ENCODE measurements at regions not wholly inside any gene's neighbourhood (a gene's known extent, or its start where the extent isn't known, plus 50 kb on each side); places are given as distances from the start of the nearest gene placed in this dataset.
A peak's percentile ranks its signal among the peaks of the same experiment; 100 is the strongest.

DNA sequence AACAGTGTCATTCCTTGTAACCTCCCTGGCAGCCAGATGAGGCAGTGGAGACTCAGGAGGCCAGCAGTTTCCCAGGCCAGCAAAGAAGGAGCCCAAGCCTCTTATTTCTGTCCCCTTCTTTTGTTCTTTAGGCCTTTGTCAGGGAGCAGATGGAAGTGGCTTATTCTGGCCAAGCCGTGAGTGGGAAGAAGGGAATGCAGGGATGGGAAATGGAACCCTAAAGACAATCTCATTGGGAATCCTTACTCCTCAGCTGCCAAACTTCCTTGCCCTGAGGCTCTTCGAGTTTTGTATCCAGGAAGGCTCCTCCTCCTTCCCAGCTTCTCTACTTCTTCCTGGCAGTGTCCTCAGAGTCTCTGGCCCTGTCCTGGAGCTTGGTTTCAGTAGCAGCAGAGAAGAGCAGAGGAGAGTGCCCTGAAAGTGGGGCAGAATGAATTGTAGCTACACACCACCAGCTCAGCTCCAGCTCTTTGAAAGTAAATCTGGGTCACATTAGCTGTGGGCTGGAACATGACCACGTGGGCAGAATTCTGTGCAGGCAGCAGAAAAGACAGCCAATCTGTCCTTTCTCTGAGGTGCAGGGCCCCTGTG, 63.9 kb downstream of the NDUFS5 start:
- ATAC-seq (no peak), DNase-seq (no peak)
- Histone ChIP-seq H3K9me3 (no peaks in the 10 kb centered on the region), H3K36me3 (ENCODE audit: low read depth) (no peaks in the 10 kb centered on the region), H3K4me3 (no peak overlapping the region), H3K4me1 (ENCODE audit: low read depth) (peaks cover 6% of the 10 kb centered on the region)
- TF ChIP-seq, protein P1, sequence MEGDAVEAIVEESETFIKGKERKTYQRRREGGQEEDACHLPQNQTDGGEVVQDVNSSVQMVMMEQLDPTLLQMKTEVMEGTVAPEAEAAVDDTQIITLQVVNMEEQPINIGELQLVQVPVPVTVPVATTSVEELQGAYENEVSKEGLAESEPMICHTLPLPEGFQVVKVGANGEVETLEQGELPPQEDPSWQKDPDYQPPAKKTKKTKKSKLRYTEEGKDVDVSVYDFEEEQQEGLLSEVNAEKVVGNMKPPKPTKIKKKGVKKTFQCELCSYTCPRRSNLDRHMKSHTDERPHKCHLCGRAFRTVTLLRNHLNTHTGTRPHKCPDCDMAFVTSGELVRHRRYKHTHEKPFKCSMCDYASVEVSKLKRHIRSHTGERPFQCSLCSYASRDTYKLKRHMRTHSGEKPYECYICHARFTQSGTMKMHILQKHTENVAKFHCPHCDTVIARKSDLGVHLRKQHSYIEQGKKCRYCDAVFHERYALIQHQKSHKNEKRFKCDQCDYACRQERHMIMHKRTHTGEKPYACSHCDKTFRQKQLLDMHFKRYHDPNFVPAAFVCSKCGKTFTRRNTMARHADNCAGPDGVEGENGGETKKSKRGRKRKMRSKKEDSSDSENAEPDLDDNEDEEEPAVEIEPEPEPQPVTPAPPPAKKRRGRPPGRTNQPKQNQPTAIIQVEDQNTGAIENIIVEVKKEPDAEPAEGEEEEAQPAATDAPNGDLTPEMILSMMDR (IDR thresholded peaks at IDR 0.05), result no peak
- intact Hi-C loops (cut with DNase I, micrococcal nuclease), result no loop called here

DNA sequence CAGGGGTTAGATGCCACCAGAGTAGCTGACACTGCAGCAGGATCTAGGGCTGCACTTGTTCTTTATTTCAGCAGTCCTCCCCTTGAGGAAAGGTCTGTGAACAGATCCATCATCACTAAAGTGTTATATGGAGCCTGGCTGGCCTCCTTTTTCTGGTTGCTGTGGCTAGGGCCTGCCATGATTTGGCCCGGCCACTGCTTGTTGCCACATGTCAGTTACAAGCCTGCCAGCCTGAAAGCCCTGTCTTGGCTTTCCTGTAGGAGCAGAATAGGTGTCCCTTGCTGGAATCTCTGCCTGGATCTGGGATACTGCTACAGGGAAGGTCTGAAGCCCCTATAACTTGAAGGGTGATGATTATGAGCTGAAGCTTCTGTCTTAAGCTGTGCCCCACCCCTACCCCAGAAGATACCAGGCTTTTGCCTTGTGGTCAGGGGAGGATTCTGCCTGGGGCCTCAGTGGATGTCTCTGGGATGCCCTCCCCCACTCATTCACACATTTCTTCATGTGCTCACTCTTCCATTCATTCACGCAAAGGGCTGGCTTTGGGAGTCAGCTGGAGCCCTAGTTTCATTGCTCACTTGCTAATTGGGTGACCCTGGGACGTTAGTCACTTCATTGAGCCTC, 64.7 kb downstream of the NDUFS5 start:
- no peaks in the 10 kb centered on the region for H3K9me3 ChIP-seq
- peaks cover 6% of the 10 kb centered on the region for H3K4me1 ChIP-seq (ENCODE audit: low read depth)
- TF ChIP-seq, protein P1 (IDR thresholded peaks at IDR 0.05), result no peak
- DNase-seq (no peak), ATAC-seq (no peak)
- H3K36me3 ChIP-seq (ENCODE audit: low read depth), result no peaks in the 10 kb centered on the region
- no peak overlapping the region for H3K4me3 ChIP-seq
- intact Hi-C loops (cut with DNase I, micrococcal nuclease), result no loop called here

DNA sequence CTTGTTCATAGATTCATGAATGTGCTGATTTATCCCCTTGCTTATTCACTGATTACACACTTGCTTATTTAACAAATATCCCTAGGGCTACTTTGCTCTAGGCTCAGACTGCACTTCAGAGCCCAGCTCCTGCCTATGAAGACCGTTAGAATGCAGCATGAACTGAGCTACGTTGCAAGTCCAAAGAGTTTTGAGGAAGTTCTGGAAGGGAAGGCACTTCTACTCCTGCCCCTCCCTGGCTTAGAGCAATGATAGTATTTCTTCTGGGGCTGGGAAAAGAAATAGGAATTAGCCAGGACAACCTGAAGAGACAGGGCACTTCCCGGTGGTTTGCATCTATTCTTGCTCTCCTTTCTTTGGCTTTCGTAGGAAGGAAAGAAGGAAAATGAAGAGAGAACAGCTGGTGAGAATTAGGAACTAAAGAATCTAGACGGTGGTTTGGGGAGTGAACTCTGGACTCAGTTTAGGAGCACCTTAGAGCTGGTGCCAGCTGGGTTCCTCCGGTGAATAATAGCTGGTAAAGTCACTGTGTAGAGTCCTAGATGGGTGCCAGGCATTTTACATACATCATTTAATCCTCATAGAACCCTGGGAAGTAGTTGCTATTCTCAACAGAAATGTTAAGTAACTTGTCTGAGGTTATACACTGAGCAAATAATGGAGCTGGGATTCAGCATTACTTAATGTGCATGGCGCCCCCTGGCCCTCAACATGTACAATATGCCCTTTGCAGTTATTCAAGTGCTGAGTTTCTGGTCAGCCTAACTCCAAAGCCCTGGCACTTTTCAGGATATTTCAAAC, 65.9 kb downstream of the NDUFS5 start:
- Histone ChIP-seq H3K9me3 (no peaks in the 10 kb centered on the region), H3K36me3 (ENCODE audit: low read depth) (no peaks in the 10 kb centered on the region), H3K4me1 (ENCODE audit: low read depth) (peaks cover 3% of the 10 kb centered on the region), H3K4me3 (no peak overlapping the region)
- peak; percentile 61 to 79 (median 78) for DNase-seq
- TF ChIP-seq, protein P1 (IDR thresholded peaks at IDR 0.05), result peak; percentile 27
- peak; percentile 89 for ATAC-seq
- intact Hi-C loops (cut with DNase I, micrococcal nuclease), result no loop called here

DNA sequence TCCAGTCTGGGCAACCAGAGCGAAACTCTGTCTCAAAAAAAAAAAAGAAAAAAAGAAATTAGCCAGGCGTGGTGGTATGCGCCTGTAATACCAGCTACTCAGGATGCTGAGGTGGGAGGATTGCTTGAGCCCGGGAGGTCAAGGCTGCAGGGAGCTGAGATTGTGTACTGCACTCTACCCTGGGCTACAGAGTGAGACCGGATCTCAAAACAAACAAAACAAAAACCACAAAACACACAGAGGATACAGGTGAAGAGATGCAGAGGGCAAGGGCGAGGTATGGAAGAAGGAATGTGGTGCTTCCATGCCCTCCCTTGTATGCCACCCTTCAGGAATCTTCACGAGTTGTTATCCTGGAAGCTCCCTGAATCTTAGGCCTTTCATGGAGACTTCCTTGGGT, 68.5 kb downstream of the NDUFS5 start:
- intact Hi-C loops (cut with DNase I, micrococcal nuclease), result no loop called here
- DNase-seq (no peak), ATAC-seq (no peak)
- TF ChIP-seq, protein P1 (IDR thresholded peaks at IDR 0.05), result no peak
- Histone ChIP-seq H3K36me3 (ENCODE audit: low read depth) (no peaks in the 10 kb centered on the region), H3K4me1 (ENCODE audit: low read depth) (peaks cover 3% of the 10 kb centered on the region), H3K9me3 (no peaks in the 10 kb centered on the region), H3K4me3 (no peak overlapping the region)

DNA sequence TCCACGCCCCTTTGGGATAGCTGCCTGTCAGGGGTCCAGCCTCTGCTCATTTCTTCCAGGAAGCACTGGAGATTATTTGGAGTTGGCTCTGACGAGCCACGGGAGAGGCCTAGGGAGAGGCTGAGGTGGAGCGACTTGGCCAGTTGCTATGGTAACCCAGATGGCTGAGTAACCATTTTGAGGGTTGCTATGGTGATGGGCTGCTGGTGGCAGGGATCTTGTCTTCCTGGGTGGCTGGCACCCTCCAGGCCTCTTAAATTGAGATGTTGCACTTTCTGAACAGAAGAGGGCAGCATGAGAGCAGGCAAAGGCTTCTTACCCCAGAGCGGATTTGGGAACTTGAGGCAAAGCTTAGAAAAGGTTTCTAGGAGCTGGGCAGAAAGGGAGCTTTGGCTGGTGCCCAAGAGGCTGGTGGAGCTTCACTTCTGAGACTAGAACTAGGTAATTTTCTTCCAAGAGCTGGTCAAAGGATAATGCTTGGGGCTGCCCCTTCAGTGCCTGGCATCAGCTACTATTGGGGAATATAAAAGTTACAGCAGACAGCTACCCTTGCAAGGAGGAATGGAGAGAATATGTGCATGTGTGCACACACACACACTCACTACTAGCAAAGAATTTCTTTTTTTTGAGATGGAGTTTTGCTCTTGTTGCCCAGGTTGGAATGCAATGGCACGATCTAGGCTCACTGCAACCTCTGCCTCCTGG, 72.5 kb downstream of the NDUFS5 start:
- intact Hi-C loops (cut with DNase I, micrococcal nuclease), result no loop called here
- Histone ChIP-seq H3K4me1 (ENCODE audit: low read depth) (peaks cover 6% of the 10 kb centered on the region), H3K9me3 (no peaks in the 10 kb centered on the region), H3K36me3 (ENCODE audit: low read depth) (no peaks in the 10 kb centered on the region), H3K4me3 (no peak overlapping the region)
- TF ChIP-seq, protein P1 (IDR thresholded peaks at IDR 0.05), result peak; percentile 42
- peak; percentile 48 to 61 (median 59) for DNase-seq
- peak; percentile 89 for ATAC-seq

All from mucosa of descending colon (tissue), 3 donors.